ENCODE measurements at regions not wholly inside any gene's neighbourhood (a gene's known extent, or its start where the extent isn't known, plus 50 kb on each side); places are given as distances from the start of the nearest gene placed in this dataset.

GRCh38 chr1:116203181-116203723, 92.1 kb downstream of the MAB21L3 start (continued):
- no peak for TF ChIP-seq EP300 (IDR thresholded peaks at IDR 0.05; ENCODE audit: borderline replicate concordance in 1 of 2, low read depth in 1 of 2, low read length in 1 of 2)
- TF ChIP-seq TCF12 (IDR thresholded peaks at IDR 0.05) = no peak
- no peak for TF ChIP-seq EZH2phosphoT487 (IDR thresholded peaks at IDR 0.05; ENCODE audit: borderline replicate concordance, low read depth)
- no peak for TF ChIP-seq USF1 (IDR thresholded peaks at IDR 0.05; ENCODE audit: borderline replicate concordance, low read depth)
- no peak for TF ChIP-seq FOXJ3 (CRISPR knock-in tag; IDR thresholded peaks at IDR 0.05)
- TF ChIP-seq MAX (IDR thresholded peaks at IDR 0.05; ENCODE audit: low read depth) = no peak

GRCh38 chr1:116203920-116204319, 92.7 kb downstream of the MAB21L3 start:
- Histone ChIP-seq H3K9me3 (no peaks in the 10 kb centered on the region), H3K4me2 (no peak overlapping the region), H3K4me1 (ENCODE audit: control insufficient read depth in 1 of 2, insufficient read depth in 2 of 2, low read depth in 1 of 2, low read length in 1 of 2) (no peaks in the 10 kb centered on the region; a peak in 1 of 4 replicates), H4K20me1 (ENCODE audit: insufficient read depth) (no peaks in the 10 kb centered on the region), H2AFZ (ENCODE audit: low read depth) (no peak overlapping the region), H3K4me3 (ENCODE audit: low read depth in 2 of 2, low read length in 1 of 2) (no peak overlapping the region), H3K36me3 (replicated peaks in 1 of 2; ENCODE audit: control insufficient read depth in 1 of 2, insufficient read depth in 2 of 2, low read length in 1 of 2) (no peaks in the 10 kb centered on the region), H3K9ac (no peak overlapping the region), H3K79me2 (ENCODE audit: insufficient read depth) (no peaks in the 10 kb centered on the region), H3K27ac (ENCODE audit: low read depth in 2 of 2, low read length in 1 of 2) (no peak overlapping the region), H3K9me2 (no peaks in the 10 kb centered on the region), H3F3A (replicated peaks; ENCODE audit: insufficient read depth) (no peaks in the 10 kb centered on the region), H3K27me3 (ENCODE audit: insufficient read depth) (no peaks in the 10 kb centered on the region)
- WGBS (ENCODE audit: low lambda C conversion rate) = 60% methylated on average over 4 of the region's 4 CpGs
- no peak for DNase-seq
- TF ChIP-seq NRF1 (IDR thresholded peaks at IDR 0.05; ENCODE audit: low read depth, low read length) (no peak), GATA2 (CRISPR knock-in tag; IDR thresholded peaks at IDR 0.05) (no peak), USF1 (IDR thresholded peaks at IDR 0.05; ENCODE audit: borderline replicate concordance, low read depth) (no peak), SMC3 (IDR thresholded peaks at IDR 0.05; ENCODE audit: low read depth, low read length) (no peak)
- POLR2A ChIA-PET = no interaction called here
- CTCF ChIA-PET = interaction anchor here (1.5 kb wide), 1 partner anchor 281 kb away, joined by 4 read pairs; no protein-coding TSS in a partner anchor

GRCh38 chr1:116205941-116206679, 94.9 kb downstream of the MAB21L3 start:
- Histone ChIP-seq H3K36me3 (replicated peaks in 1 of 2; ENCODE audit: control insufficient read depth in 1 of 2, insufficient read depth in 2 of 2, low read length in 1 of 2) (no peaks in the 10 kb centered on the region), H3K9me2 (no peaks in the 10 kb centered on the region), H3K4me1 (ENCODE audit: control insufficient read depth in 1 of 2, insufficient read depth in 2 of 2, low read depth in 1 of 2, low read length in 1 of 2) (no peaks in the 10 kb centered on the region; a peak in 1 of 4 replicates), H2AFZ (ENCODE audit: low read depth) (no peak overlapping the region), H3F3A (replicated peaks; ENCODE audit: insufficient read depth) (no peaks in the 10 kb centered on the region), H3K4me3 (ENCODE audit: low read depth in 2 of 2, low read length in 1 of 2) (no peak overlapping the region), H3K9me3 (no peaks in the 10 kb centered on the region), H4K20me1 (ENCODE audit: insufficient read depth) (no peaks in the 10 kb centered on the region), H3K9ac (no peak overlapping the region), H3K27me3 (ENCODE audit: insufficient read depth) (no peaks in the 10 kb centered on the region), H3K79me2 (ENCODE audit: insufficient read depth) (no peaks in the 10 kb centered on the region), H3K27ac (ENCODE audit: low read depth in 2 of 2, low read length in 1 of 2) (no peak overlapping the region), H3K4me2 (no peak overlapping the region)
- TF ChIP-seq GATA2 (CRISPR knock-in tag; IDR thresholded peaks at IDR 0.05) (no peak), RCOR1 (IDR thresholded peaks at IDR 0.05; ENCODE audit: low read length) (no peak), TEAD4 (IDR thresholded peaks at IDR 0.05; ENCODE audit: borderline replicate concordance, insufficient read depth) (no peak), EP300 (IDR thresholded peaks at IDR 0.05; ENCODE audit: borderline replicate concordance in 1 of 2, low read depth in 1 of 2, low read length in 1 of 2) (no peak), ELF1 (IDR thresholded peaks at IDR 0.05) (no peak), JUND (IDR thresholded peaks at IDR 0.05) (no peak), MEF2A (IDR thresholded peaks at IDR 0.05; ENCODE audit: borderline replicate concordance, low read depth) (no peak), MAX (IDR thresholded peaks at IDR 0.05; ENCODE audit: low read depth) (no peak), USF2 (IDR thresholded peaks at IDR 0.05; ENCODE audit: borderline replicate concordance, low read depth, low read length) (no peak)
- no peak for DNase-seq
- 32% methylated on average over 3 of the region's 3 CpGs for WGBS (ENCODE audit: low lambda C conversion rate)
- POLR2A ChIA-PET = no interaction called here
- CTCF ChIA-PET = interaction anchor here (1.0 kb wide), 1 partner anchor 12 kb away, joined by 3 read pairs; no protein-coding TSS in a partner anchor

All from SK-N-SH (cell line).